Breast epithelium (tissue), 3 donors: ENCODE measurements at regions not wholly inside any gene's neighbourhood (a gene's known extent, or its start where the extent isn't known, plus 50 kb on each side); places are given as distances from the start of the nearest gene placed in this dataset.

Experiments used
- CTCF ChIP-seq, 3 donors: fragments of 450-650 bp; IDR thresholded peaks; one replicate each; pipeline ENCODE4 v1.5.1; 2016 to 2017; ENCODE audit warnings: antibody characterized with exemption in 3 of 3, mild to moderate bottlenecking in 3 of 3, moderate library complexity in 3 of 3
- POLR2A ChIP-seq: fragments of 450-650 bp; IDR thresholded peaks from one replicate; pipeline ENCODE4 v1.6.1; 2016; ENCODE audit warnings: antibody characterized with exemption, mild to moderate bottlenecking, moderate library complexity

- no peak for TF ChIP-seq CTCF (IDR thresholded peaks at IDR 0.05)
- no peak for TF ChIP-seq POLR2A
Observed at GRCh38 chr1:218809625-218810024, 364.1 kb upstream of the LYPLAL1 start.
